NCI-H526 treated with DMSO at 0.1 percent for 48 hours (cell line): ENCODE measurements at regions not wholly inside any gene's neighbourhood (a gene's known extent, or its start where the extent isn't known, plus 50 kb on each side); places are given as distances from the start of the nearest gene placed in this dataset.

ENCODE experiments used
- DNase-seq: peaks from one replicate; lab custom pipeline; 2025; lab: John Stamatoyannopoulos, UW

- peak; percentile 18 for DNase-seq
These were observed 179.9 kb downstream of the ZIC1 start for GRCh38 chr3:147589016-147589415.

DNA sequence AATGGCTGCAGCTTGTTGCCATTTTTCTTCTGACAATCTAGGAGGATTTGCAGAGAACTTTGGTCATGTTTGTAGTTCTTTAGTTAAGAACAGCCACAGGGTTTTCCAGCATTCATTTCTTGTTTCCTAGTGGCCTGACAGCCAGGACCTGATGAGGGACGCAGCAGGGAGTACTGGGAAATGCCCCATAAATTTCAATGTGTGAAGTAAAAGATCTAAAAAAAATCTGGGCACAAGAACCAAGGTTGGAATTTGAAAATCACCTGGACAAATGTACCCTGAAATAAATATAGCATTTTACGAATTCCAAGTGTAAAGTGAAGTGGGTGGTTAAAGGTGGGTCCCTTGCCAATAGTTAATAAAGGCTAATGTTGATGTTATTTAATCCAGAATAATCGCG is 195.0 kb downstream of the ZIC1 start:
- DNase-seq: no peak

DNA sequence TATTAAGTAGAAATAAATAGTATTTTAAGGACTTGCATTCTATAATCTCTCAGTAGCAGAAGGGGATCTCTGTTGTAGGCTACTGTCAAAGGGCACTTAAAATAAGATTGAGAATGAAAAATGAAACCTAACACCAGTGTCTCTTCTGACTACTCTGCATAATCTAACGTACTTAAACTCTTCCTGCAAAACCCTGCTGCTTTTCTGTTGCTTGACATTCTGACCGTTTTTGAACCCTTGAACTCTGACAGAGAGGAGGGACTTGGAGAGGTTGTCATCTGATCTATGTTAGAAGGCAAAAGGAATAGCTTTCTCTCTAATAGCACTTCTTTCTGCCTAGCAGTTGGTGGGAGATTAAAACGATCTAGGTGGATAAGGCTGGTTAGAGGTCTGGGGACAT is 204.6 kb downstream of the ZIC1 start:
- DNase-seq: no peak

- no peak for DNase-seq
These were observed 205.0 kb downstream of the ZIC1 start for GRCh38 chr3:147614210-147614609.

GRCh38 chr3:147615035-147615434 is 205.9 kb downstream of the ZIC1 start:
- no peak for DNase-seq

DNA sequence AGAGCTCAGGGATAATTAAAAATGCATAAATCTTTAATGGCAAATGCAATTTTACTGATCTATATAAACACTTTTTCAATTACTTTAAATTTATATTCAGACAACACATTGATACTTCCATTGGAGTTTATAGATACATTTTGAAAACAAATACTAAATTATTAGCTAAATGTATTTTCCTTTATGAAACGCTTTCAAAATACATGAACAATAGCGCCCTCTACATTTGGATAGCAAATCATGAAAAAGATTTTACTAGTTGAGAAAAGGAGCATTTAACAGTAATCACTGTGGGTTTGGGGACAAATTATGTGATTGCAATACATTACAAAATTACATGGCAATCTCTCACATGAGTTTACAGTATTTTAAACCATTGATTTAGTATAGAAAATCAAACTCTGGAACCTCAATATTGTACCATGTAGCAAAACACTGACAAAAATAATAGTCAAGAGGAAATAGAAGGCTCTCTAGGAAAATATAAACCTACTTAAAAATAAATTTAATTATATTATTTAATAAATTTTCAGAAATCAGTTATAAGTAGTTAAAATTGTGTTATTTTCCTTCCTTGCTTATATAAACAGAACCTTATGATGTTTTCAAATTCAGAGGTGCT is 207.9 kb downstream of the ZIC1 start:
- peak; percentile 66 for DNase-seq

- no peak for DNase-seq
These were observed 209.5 kb downstream of the ZIC1 start for GRCh38 chr3:147618691-147619090.

DNA sequence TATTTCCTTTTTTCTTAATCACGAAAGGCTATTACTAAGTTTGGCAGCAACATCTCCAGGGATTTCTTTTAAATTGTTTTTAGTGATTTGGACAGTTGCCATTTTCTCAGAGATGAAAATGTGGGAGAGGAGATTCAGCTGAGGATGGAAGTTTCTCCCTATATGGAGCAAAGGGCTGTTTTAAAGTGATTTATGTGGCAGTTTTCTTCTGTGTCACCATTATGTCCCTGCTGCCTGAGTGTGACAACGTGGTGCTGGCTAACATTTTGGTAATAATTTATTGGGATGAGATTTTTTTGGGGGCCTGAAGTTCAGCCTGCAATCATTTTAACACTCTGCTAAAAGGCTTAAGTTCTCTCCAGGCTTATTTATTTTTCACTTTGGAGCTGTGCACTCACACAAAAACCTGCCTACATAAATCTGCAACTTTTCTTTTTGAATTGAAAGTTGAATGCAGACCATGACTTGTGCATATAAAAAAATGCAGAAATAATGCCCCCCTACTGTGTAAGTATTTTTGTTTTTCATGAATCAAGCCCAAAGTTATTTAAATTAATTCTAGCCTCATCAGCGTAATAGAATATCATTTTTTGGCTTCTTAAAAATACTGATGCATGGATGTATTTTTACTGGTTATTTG is 210.9 kb downstream of the ZIC1 start:
- no peak for DNase-seq

GRCh38 chr3:147620906-147621305 is 211.7 kb downstream of the ZIC1 start:
- no peak for DNase-seq

GRCh38 chr3:147630921-147631415 is 221.8 kb downstream of the ZIC1 start:
- DNase-seq: no peak

GRCh38 chr3:147640781-147641180 is 231.6 kb downstream of the ZIC1 start:
- DNase-seq: no peak

GRCh38 chr3:147645761-147646160 is 236.6 kb downstream of the ZIC1 start:
- DNase-seq: no peak

DNA sequence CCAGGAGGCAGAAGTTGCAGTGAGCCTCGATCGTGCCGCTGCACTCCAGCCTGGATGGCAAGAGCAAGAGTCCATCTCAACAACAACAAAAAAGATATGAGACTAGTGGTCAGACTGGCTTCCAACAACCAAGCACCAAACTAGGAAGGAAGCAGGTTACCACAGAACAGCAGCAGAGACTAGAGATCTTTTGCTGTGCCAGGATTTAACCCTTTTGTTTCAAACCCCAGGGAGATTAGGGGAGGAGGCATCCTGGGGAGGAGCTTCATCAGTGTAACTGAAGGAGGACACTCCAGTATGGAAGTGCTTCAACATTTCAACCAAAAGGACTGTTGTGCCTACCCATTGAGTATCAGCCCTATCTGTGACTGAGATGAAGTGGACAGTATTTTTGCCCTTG is 240.3 kb downstream of the ZIC1 start:
- no peak for DNase-seq

GRCh38 chr3:147651107-147651778 is 242.1 kb downstream of the ZIC1 start:
- DNase-seq: no peak

- DNase-seq: peak; percentile 93
These were observed 243.6 kb downstream of the ZIC1 start for GRCh38 chr3:147652651-147653366.

GRCh38 chr3:147653367-147653923 is 244.3 kb downstream of the ZIC1 start:
- DNase-seq: no peak

GRCh38 chr3:147654827-147655226 is 245.7 kb downstream of the ZIC1 start:
- DNase-seq: no peak

GRCh38 chr3:147655236-147655635 is 246.1 kb downstream of the ZIC1 start:
- no peak for DNase-seq

- DNase-seq: no peak
These were observed 246.9 kb downstream of the ZIC1 start for GRCh38 chr3:147656023-147656422.

DNA sequence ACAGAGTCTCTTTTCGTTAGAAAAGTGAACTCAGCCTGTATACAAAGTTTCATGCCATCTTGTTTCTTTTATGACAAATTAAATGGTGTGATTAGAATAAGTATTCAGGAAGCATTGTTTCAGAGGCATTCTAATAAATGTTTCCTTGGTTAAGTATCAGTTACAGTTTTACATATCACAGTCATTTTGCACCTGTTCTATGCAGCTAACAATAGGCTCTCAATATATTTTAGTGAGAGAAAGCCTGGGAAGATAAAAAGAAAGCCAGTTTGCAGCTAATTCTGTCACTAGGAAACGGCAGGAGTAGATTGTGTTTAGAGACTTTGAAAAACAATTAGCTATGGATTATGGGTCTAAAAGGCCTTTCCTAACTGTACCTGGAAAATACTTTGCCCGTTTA is 252.8 kb downstream of the ZIC1 start:
- peak; percentile 96 for DNase-seq

DNA sequence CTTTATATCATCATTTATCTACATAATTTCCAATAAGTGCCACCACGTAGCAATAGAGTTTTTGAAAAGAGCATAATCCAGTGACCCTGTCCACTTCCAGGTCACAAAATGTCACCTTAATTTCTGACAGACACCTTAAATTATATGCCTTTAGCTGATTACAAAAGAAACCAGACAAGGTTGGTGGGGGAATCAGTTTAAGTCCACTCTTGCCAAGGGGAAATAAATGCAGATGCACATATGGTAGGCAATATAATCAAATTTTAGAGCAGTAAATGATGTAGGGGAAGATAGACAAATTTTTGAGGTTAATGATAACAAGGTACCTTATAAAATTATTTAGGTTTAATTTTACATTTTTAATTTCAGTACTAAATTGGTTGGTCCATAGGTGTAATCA is 253.5 kb downstream of the ZIC1 start:
- no peak for DNase-seq

- no peak for DNase-seq
These were observed 259.9 kb downstream of the ZIC1 start for GRCh38 chr3:147669077-147669476.
